ENCODE measurements at regions not wholly inside any gene's neighbourhood (a gene's known extent, or its start where the extent isn't known, plus 50 kb on each side); places are given as distances from the start of the nearest gene placed in this dataset.

GRCh38 chr15:96544162-96544756 lies 213.8 kb downstream of the NR2F2 start (continued):
- TF ChIP-seq GTF3C2 (IDR thresholded peaks at IDR 0.05; ENCODE audit: borderline replicate concordance, extremely low read depth, insufficient read length) (no peak), TCF7 (IDR thresholded peaks at IDR 0.05; ENCODE audit: borderline replicate concordance) (no peak), FOXM1 (IDR thresholded peaks at IDR 0.05; ENCODE audit: low read depth) (no peak), FOXM1 (CRISPR knock-in tag; IDR thresholded peaks at IDR 0.05; ENCODE audit: low read depth) (no peak)

- no peaks in the 10 kb centered on the region for H3K9me1 ChIP-seq (ENCODE audit: control insufficient read depth, insufficient read depth, low read length)
- ATAC-seq (no peak), FAIRE-seq (no peak), DNase-seq (ENCODE audit: extremely low read depth in 1 of 4, low spot score in 3 of 4) (no peak)
- no peak overlapping the region for H2AFZ ChIP-seq (ENCODE audit: low read depth, low read length)
- no peaks in the 10 kb centered on the region for H4K20me1 ChIP-seq (replicated peaks; ENCODE audit: control insufficient read depth, insufficient read depth, low read length)
- CTCF ChIA-PET (ENCODE audit: low intra/inter-chr PET ratio) = no interaction called here
- 12% methylated on average over 1 of the region's 1 CpG for WGBS (ENCODE audit: insufficient coverage, low coverage, missing lambda C conversion rate)
- peaks cover 0 to 4% of the 10 kb centered on the region in 2 experiments; a peak in 1 of 5 replicates for H3K27me3 ChIP-seq (ENCODE audit: control insufficient read depth in 2 of 2, insufficient read depth in 2 of 2, low read length in 2 of 2)
- H3K9ac ChIP-seq (ENCODE audit: insufficient read depth in 1 of 2, low read depth in 2 of 2, low read length in 2 of 2) = no peak overlapping the region
- POLR2A ChIA-PET = no interaction called here
- H3K79me2 ChIP-seq (ENCODE audit: control insufficient read depth, insufficient read depth, low read length) = no peaks in the 10 kb centered on the region
- H3K4me3 ChIP-seq = no peak overlapping the region
- intact Hi-C loops (cut with micrococcal nuclease) (no loop called here), in situ Hi-C loops (cut with MboI) (no loop called here)
- no peak overlapping the region for H3K4me2 ChIP-seq (ENCODE audit: insufficient read depth, low read length)
- no peaks in the 10 kb centered on the region for H3K4me1 ChIP-seq (replicated peaks in 1 of 2; ENCODE audit: control insufficient read depth in 2 of 2, insufficient read depth in 2 of 2, low read length in 2 of 2)
- no TSS peak for BruUV-seq (replicated peaks)
- H3K9me3 ChIP-seq (replicated peaks; ENCODE audit: control insufficient read depth, insufficient read depth, low read depth, low read length) = no peaks in the 10 kb centered on the region
- no peaks in the 10 kb centered on the region for H3K36me3 ChIP-seq (ENCODE audit: control insufficient read depth, insufficient read depth, low read length)
- H3K27ac ChIP-seq (ENCODE audit: extremely low read depth, low read depth, low read length) = no peak overlapping the region
- TF ChIP-seq CHAMP1 (IDR thresholded peaks at IDR 0.05) = no peak
- TF ChIP-seq CGGBP1 (CRISPR knock-in tag; IDR thresholded peaks at IDR 0.05) = no peak
- TF ChIP-seq ZNF280A (IDR thresholded peaks at IDR 0.05; ENCODE audit: low read depth, partially characterized antibody) = no peak
- TF ChIP-seq PRPF4 (IDR thresholded peaks at IDR 0.05; ENCODE audit: insufficient read depth, low read depth, low read length, poor library complexity, severe bottlenecking) = no peak
- no peak for TF ChIP-seq E4F1 (CRISPR knock-in tag; IDR thresholded peaks at IDR 0.05; ENCODE audit: borderline replicate concordance)
- no peak for TF ChIP-seq FOXA3 (CRISPR knock-in tag; conservative IDR thresholded peaks at IDR 0.05 in 1 of 2, IDR thresholded peaks at IDR 0.05 in 1 of 2)
These were observed 218.6 kb downstream of the NR2F2 start for GRCh38 chr15:96549136-96549535.

Measured in K562 (cell line).